ENCODE measurements at regions not wholly inside any gene's neighbourhood (a gene's known extent, or its start where the extent isn't known, plus 50 kb on each side); places are given as distances from the start of the nearest gene placed in this dataset.

DNA sequence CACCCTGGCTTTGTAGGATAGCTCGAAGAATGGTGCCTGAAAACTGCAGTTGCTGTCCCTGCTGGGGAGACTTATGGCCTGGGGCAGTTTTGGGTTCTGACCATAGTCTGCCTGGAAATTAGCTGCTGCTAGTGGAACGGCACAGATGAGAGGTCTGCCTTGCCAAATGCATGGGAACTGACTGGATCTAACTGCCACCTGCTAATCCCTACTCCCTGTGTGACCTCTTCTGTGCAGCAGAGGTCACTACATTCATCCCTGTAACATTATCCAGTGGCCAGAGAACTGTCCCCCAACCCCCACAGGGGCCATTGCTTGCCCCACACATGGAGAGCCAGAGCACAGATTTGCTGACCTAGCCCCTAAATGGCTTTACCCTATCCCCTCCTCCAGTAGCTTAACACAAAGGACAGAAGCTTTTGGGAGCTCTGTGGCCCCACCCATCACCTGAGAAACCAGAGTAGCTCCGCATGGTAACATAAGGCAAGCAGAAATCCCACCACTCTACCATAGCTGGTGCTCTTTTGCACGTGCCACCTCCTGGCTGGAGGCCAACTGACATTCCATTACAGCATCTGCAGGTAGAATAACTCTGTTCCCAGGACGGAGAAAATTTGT is 840.0 kb downstream of the EPHA3 start:
- TF ChIP-seq REST (IDR thresholded peaks at IDR 0.05; ENCODE audit: insufficient read depth in 1 of 2, low read depth in 2 of 2, low read length in 2 of 2) (no peak), POLR2AphosphoS5 (IDR thresholded peaks at IDR 0.05; ENCODE audit: low read depth, low read length) (no peak), SIN3A (IDR thresholded peaks at IDR 0.05; ENCODE audit: borderline replicate concordance, insufficient read depth, low read length) (no peak), FOXP2 (optimal IDR thresholded peaks at IDR 0.05; ENCODE audit: borderline replicate concordance, extremely low read depth, extremely low read length, insufficient read depth) (no peak), TAF1 (IDR thresholded peaks at IDR 0.05; ENCODE audit: borderline replicate concordance, insufficient read depth, low read length) (no peak)

- TF ChIP-seq POLR2AphosphoS5 (IDR thresholded peaks at IDR 0.05; ENCODE audit: low read depth, low read length) (no peak), FOXP2 (optimal IDR thresholded peaks at IDR 0.05; ENCODE audit: borderline replicate concordance, extremely low read depth, extremely low read length, insufficient read depth) (no peak), TAF1 (IDR thresholded peaks at IDR 0.05; ENCODE audit: borderline replicate concordance, insufficient read depth, low read length) (no peak)
Observed at GRCh38 chr3:89948008-89948407, 840.6 kb downstream of the EPHA3 start.

- no peak for TF ChIP-seq TAF1 (IDR thresholded peaks at IDR 0.05; ENCODE audit: borderline replicate concordance, insufficient read depth, low read length)
- no peak for TF ChIP-seq FOXP2 (optimal IDR thresholded peaks at IDR 0.05; ENCODE audit: borderline replicate concordance, extremely low read depth, extremely low read length, insufficient read depth)
- no peak for TF ChIP-seq SIN3A (IDR thresholded peaks at IDR 0.05; ENCODE audit: borderline replicate concordance, insufficient read depth, low read length)
- no peak for TF ChIP-seq REST (IDR thresholded peaks at IDR 0.05; ENCODE audit: insufficient read depth in 1 of 2, low read depth in 2 of 2, low read length in 2 of 2)
- no peak for TF ChIP-seq POLR2AphosphoS5 (IDR thresholded peaks at IDR 0.05; ENCODE audit: low read depth, low read length)
Observed at GRCh38 chr3:89950772-89951171, 843.4 kb downstream of the EPHA3 start.

DNA sequence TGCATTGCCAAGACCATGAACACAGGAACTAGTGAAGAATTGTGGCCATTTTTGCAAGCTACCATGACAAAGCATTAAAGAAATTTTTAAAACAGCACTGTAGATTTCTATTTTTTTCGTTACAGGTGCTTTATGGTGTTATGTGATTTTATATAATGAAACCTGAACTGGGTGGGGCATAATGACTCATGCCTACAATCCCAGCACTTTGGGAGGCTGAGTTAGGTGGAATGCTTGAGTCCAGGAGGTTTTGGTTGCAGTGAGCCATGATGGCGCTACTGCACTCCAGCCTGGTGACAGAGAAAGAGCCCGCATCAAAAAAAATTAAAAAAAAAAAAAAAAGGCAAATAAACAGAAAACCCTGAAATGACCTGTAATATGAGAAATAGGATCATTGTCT is 846.7 kb downstream of the EPHA3 start:
- no peak for TF ChIP-seq FOXP2 (optimal IDR thresholded peaks at IDR 0.05; ENCODE audit: borderline replicate concordance, extremely low read depth, extremely low read length, insufficient read depth)
- no peak for TF ChIP-seq TAF1 (IDR thresholded peaks at IDR 0.05; ENCODE audit: borderline replicate concordance, insufficient read depth, low read length)
- no peak for TF ChIP-seq REST (IDR thresholded peaks at IDR 0.05; ENCODE audit: insufficient read depth in 1 of 2, low read depth in 2 of 2, low read length in 2 of 2)
- TF ChIP-seq POLR2AphosphoS5 (IDR thresholded peaks at IDR 0.05; ENCODE audit: low read depth, low read length), result no peak
- TF ChIP-seq SIN3A (IDR thresholded peaks at IDR 0.05; ENCODE audit: borderline replicate concordance, insufficient read depth, low read length), result no peak

- TF ChIP-seq FOXP2 (optimal IDR thresholded peaks at IDR 0.05; ENCODE audit: borderline replicate concordance, extremely low read depth, extremely low read length, insufficient read depth) (no peak), TAF1 (IDR thresholded peaks at IDR 0.05; ENCODE audit: borderline replicate concordance, insufficient read depth, low read length) (no peak), REST (IDR thresholded peaks at IDR 0.05; ENCODE audit: insufficient read depth in 1 of 2, low read depth in 2 of 2, low read length in 2 of 2) (no peak), SIN3A (IDR thresholded peaks at IDR 0.05; ENCODE audit: borderline replicate concordance, insufficient read depth, low read length) (no peak), POLR2AphosphoS5 (IDR thresholded peaks at IDR 0.05; ENCODE audit: low read depth, low read length) (no peak)
Observed at GRCh38 chr3:89955156-89955555, 847.7 kb downstream of the EPHA3 start.
